Keratinocyte (primary cell): ENCODE measurements at regions not wholly inside any gene's neighbourhood (a gene's known extent, or its start where the extent isn't known, plus 50 kb on each side); places are given as distances from the start of the nearest gene placed in this dataset.

Experiments used
- CTCF ChIP-seq, 3 experiments: IDR thresholded peaks in 1 of 3; conservative IDR thresholded peaks in 1 of 3; optimal IDR thresholded peaks in 1 of 3; 2 replicates in 2 of 3; 3 replicates in 1 of 3; pipeline versions ENCODE3 to v1.5.1; 2011; ENCODE audit warnings: low read length in 3 of 3, mild to moderate bottlenecking in 3 of 3, moderate library complexity in 2 of 3, control low read depth in 1 of 3, inconsistent platforms in 1 of 3; ENCODE audit not compliant: insufficient read depth in 2 of 3; ENCODE audit errors: extremely low read depth in 1 of 3
- EZH2 ChIP-seq: IDR thresholded peaks from one replicate; pipeline ENCODE4 v1.6.1; 2012; ENCODE audit warnings: inconsistent platforms, mild to moderate bottlenecking, low read length, moderate library complexity

GRCh38 chr7:156461881-156462665 lies 178.5 kb upstream of the RNF32 start:
- no peak for TF ChIP-seq CTCF (optimal IDR thresholded peaks at IDR 0.05 in 1 of 3, IDR thresholded peaks at IDR 0.05 in 1 of 3, conservative IDR thresholded peaks at IDR 0.05 in 1 of 3; ENCODE audit: extremely low read depth in 1 of 3, insufficient read depth in 2 of 3, low read length in 3 of 3)
- TF ChIP-seq EZH2, result no peak
